NCI-H2107 (cell line): ENCODE measurements at regions not wholly inside any gene's neighbourhood (a gene's known extent, or its start where the extent isn't known, plus 50 kb on each side); places are given as distances from the start of the nearest gene placed in this dataset.

ENCODE experiments used
- DNase-seq: peaks from one replicate; lab custom pipeline; 2025; lab: John Stamatoyannopoulos, UW

- no peak for DNase-seq
Observed at GRCh38 chr12:67797185-67797741, 148.7 kb downstream of the DYRK2 start.

- no peak for DNase-seq
Observed at GRCh38 chr12:67797753-67798152, 149.2 kb downstream of the DYRK2 start.

GRCh38 chr12:67798768-67799167 lies 150.2 kb downstream of the DYRK2 start:
- DNase-seq: no peak

GRCh38 chr12:67802731-67803130 lies 154.2 kb downstream of the DYRK2 start:
- no peak for DNase-seq

GRCh38 chr12:67803278-67803993 lies 154.9 kb downstream of the DYRK2 start:
- DNase-seq: no peak

GRCh38 chr12:67804168-67804567 lies 155.6 kb downstream of the DYRK2 start:
- no peak for DNase-seq

GRCh38 chr12:67807814-67808213 lies 159.3 kb downstream of the DYRK2 start:
- no peak for DNase-seq

GRCh38 chr12:67810166-67810565 lies 161.6 kb downstream of the DYRK2 start:
- DNase-seq: no peak

GRCh38 chr12:67811437-67812361 lies 163.2 kb downstream of the DYRK2 start:
- no peak for DNase-seq

- no peak for DNase-seq
Observed at GRCh38 chr12:67813456-67813904, 164.9 kb downstream of the DYRK2 start.

- no peak for DNase-seq
Observed at GRCh38 chr12:67816269-67816668, 167.7 kb downstream of the DYRK2 start.

GRCh38 chr12:67818459-67818903 lies 169.9 kb downstream of the DYRK2 start:
- DNase-seq: no peak

- no peak for DNase-seq
Observed at GRCh38 chr12:67819902-67820301, 169.3 kb upstream of the IFNG-AS1 start.

- no peak for DNase-seq
Observed at GRCh38 chr12:67820694-67821093, 168.6 kb upstream of the IFNG-AS1 start.

GRCh38 chr12:67822826-67823225 lies 166.4 kb upstream of the IFNG-AS1 start:
- DNase-seq: no peak

- no peak for DNase-seq
Observed at GRCh38 chr12:67826148-67826547, 163.1 kb upstream of the IFNG-AS1 start.

GRCh38 chr12:67826946-67827720 lies 162.1 kb upstream of the IFNG-AS1 start:
- DNase-seq: no peak

GRCh38 chr12:67827820-67828383 lies 161.3 kb upstream of the IFNG-AS1 start:
- DNase-seq: no peak

GRCh38 chr12:67829896-67830295 lies 159.4 kb upstream of the IFNG-AS1 start:
- no peak for DNase-seq

- DNase-seq: no peak
Observed at GRCh38 chr12:67832155-67832554, 157.1 kb upstream of the IFNG-AS1 start.

GRCh38 chr12:67833602-67834001 lies 155.6 kb upstream of the IFNG-AS1 start:
- no peak for DNase-seq

- DNase-seq: no peak
Observed at GRCh38 chr12:67837876-67838275, 151.4 kb upstream of the IFNG-AS1 start.
